Amygdala (tissue), 56 donors: ENCODE measurements at regions not wholly inside any gene's neighbourhood (a gene's known extent, or its start where the extent isn't known, plus 50 kb on each side); places are given as distances from the start of the nearest gene placed in this dataset.

Experiments used
- DNase-seq, 56 donors: peaks; one replicate each; lab custom pipeline; 2025; lab: John Stamatoyannopoulos, UW

DNA sequence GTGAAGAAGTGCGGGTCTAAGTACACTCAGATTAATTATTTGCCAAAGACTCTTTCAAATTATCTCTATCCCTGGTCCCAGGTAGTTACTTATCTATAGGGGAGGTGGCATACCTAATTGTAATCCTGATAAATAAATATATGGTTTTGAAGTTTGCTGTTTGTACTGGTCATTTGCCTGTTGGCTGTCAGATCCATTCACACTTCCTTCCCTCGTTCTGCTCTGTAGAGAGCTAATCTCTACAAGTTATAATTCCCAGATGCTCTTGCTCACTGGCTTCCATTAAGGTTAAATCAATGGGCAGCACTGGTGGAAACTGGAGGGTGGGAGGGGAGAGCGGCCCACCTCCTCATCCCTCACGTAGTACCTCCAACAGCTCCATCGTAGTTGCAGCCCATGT, 447.1 kb downstream of the TXNL1 start:
- no peak for DNase-seq

DNA sequence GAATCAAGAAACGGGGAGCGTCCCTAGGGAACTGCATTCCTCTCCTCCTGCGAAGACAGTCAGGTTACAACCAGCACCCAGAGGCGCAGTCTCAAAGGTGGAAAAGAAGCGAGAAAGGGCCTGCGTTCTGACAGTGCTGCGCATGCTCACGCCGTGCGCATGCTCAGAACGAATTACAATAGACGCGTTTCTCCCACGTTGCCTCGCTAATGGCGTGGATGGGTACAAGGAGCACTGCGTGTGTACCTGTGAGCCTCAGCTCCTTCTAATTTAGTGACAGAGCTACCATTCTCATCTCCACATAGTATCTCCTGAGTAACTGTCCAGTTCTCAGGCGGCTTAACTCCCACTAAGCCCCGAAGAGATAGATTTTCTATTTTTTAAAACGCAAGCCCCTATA, 448.8 kb downstream of the TXNL1 start:
- DNase-seq = no peak

DNA sequence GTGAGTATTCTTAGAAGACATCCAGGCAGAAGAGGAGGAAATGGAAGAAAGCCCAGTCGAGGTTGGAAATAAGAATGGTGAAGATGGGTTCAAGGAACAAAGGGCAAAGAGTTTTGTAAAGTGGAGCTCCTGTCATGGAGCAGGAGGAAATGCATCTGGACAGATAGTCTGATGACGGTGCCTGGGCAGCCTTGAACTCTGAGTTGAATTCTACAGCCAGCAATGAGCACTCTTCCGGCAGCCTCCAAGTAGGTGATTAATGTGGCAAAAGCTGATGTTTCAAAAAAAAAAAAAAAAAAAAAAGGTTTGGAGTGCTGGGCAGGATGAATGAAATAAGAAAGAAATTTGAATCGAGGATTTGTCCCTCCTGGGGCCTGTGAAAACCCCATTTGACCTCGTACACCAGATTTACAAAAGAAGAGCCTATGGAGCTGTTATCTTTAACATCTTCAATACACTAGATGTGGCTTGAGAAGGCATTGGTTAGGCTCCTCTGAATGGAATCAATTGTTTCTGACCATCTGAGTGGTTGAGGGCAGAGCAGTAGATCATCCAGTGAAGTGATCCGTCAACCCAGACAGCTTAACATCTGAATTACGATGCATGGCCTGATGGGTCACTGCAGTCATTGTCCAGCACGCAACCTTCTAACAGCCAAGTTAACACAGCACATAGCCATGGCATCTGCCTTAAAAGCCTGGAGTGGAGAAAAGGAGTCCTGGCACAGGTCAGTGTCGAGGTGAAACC, 449.7 kb downstream of the TXNL1 start:
- no peak for DNase-seq

DNA sequence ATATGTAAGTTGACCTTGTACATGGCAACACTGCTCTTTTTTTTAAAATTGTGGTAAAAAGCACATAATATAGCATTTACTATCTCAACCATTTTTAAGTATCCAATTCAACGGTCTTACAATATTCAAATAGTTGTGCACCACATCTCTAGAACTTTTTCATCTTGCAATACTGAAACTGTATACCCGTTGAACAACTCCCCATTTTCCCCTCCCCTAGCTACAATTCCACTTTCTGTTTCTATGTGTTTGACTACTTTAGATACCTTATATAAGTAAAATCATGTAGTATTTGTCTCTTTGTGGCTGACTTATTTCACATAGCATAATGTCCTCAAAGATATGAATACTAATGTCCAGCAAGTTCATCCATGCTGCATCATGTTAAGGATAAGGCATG, 452.1 kb downstream of the TXNL1 start:
- DNase-seq = no peak

DNA sequence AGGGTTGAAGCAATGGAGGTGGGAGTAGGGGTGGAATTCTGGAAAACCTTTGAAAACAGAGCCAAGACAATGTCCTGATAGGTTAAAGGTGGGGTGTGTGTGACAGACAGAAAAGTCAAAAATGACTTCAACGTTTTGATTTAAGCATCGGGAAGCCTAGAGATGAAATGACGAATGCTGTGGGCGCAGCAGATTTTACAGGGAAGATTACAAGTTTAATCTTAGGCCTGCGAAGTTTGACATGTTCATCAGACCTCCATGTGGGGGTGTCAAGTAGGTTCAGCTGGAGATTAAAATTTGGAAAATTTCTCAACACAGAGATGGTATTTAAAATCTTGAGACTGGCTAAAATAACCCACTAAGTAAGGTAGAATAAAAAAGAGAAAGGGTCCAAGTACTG, 453.3 kb downstream of the TXNL1 start:
- no peak for DNase-seq

DNA sequence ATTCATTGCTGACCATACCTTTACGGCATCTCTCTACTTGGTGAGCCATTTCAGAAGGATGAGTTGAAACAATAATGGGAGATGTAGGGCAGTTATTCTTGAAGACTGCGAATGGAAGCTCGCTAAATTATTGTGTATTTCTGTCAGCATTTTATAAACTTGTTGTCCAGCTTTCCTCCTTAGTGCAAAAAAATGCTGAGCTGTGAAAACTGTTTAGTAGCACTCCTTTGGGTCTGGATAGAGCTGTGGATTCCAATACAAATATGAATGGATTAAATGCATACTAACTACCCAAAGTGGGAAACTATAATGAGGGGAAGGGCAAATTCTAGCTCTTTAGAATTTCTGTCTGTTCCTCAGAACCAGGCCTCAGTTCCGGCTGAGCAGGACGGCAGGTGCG, 461.6 kb downstream of the TXNL1 start:
- DNase-seq = no peak

DNA sequence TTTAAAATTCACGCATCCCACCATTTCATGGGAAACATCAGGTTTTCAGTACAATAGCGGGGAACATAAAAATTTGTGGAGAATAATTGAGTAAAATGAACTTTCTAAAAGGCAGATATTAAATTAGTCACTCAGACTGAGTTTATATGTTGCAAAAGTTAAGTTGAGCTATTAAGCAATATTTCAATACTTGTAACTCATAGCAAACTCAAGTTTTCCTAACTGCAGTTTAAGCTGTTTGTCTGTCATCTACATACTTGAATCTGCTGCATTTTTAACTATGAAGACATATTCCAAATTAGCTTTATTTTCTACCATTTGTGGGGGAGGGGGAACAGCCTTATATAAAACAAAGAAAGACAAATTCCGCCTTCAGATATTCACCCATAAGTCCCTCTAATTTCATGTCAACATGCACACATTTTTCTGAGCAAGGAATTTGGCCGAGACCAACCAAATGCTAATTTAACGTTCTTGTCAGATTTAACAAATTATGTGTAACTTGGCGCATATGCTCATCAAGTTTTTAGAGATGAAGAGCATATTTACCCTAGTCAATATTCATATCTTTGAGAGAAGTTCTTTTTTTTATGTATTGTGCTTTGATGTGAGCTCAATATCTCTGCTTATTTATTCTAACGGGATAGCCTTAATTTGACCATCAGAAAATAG, 462.9 kb downstream of the TXNL1 start:
- DNase-seq = no peak

DNA sequence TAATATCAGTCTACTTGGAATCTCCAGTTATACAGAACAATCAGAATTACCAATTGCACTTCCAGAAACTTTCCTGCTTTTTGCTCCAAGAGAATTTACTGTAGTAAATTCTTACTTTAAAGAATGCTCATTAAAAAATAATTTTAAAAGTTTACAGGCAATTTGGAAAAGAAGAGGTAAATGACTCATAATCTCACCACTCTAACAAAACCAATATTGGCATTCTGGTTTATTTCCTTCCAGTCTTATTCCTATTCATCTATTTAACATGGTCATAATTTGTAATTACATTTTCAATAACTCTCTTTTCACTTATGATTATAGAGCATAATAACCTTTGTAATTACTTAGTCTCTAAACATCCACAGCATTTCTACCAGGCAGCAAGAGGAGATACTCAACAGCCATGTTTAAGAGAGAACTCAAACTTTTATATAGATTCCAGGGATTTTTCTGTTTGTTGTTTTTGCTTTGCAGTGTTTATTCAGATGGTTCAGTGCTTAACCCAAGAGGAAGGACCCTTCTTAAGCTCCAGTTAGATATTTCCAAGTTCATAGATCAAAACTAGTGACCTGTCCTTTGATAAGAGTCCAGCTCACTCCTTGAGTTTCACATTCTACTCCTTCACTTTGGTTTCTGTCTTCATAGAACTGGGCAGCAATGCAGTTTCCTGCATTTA, 464.7 kb downstream of the TXNL1 start:
- no peak for DNase-seq

DNA sequence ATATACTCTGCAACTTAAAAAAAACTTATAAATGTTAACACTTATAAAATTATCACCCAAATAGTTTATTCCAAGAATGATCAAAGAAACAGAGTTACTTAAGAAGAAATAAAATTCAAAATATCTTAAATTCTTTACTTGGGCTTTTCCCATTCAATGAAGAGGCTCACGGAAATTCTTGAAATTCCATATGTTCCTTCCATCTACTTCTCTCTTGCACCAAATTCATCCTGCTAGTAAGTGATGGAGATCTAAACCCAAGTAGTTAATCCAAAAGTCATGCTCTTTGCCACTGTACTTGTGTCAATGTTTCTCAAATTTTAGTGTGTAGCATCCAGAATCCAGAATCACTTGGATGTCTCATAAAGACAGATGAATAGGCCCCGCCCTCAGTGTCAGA, 465.9 kb downstream of the TXNL1 start:
- DNase-seq = no peak

DNA sequence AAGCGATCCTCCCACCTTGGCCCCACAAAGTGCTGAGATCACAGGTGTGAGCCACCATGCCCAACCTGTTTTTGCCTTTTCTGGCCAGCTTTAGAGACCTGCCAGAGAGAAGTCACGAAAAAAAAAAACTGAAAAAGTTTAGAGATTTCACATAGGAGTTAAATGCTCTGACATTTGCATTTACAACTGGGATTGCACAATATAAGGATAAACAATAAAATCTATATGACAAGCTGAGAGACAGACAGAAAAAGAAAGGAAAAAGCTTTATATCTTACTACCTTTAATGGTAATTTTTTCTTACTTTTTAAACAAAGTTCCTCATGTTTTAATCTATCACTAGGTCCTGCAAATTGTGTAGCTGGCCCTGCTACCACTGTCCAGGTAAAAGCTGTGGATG, 466.5 kb downstream of the TXNL1 start:
- DNase-seq = no peak

DNA sequence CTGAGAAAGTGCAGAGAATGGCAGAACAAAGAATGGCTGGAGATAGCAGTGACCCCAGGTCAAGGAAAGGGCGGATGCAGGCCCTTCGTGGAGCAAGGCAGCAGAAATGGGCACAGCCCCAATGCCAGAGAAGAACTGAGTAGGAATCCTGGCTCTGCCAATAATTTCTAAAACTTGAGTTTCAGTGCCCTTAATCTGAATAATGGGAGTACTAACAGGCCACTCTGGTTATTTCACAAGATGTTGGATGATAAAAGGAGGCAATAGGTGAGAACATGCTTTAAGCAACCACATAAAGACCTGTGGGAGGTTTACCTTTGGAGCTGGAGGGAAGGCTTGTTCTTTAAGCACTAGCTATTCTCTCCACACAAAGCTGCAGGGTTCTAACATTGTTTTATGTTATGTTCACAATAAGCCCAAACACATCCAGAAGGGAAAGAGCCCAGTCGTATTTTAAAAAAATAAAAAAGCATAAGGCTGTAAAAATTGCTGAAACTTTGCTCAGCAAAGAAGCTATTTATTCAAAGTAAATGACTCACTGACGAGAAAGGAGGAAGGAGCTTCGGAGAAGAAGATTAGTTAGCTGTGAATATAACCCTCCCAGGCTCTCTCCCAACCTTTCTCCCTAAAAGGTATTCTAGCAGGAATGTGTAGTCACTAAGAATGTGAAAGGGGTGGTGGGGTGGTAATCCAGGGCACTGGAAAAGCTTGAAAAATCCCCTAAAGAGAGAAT, 470.2 kb downstream of the TXNL1 start:
- no peak for DNase-seq

DNA sequence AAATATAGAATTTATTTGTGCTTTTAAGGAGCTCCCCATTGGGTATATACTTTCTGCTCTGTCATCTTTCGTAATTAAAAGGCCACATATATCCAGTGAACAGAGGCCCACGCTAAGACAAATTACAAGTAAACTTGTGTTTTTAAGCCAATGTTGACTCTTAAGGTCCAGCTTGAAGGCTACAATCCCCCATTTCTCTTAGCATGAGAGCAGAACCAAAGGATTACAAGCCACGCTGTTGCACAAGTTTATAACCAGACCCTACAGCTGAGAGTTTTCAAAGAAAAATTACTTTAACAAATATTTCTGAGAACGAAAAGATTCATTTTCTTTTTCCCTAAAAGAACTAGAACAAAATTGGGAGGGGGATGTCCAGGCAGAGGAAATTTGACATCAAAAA, 471.0 kb downstream of the TXNL1 start:
- no peak for DNase-seq

DNA sequence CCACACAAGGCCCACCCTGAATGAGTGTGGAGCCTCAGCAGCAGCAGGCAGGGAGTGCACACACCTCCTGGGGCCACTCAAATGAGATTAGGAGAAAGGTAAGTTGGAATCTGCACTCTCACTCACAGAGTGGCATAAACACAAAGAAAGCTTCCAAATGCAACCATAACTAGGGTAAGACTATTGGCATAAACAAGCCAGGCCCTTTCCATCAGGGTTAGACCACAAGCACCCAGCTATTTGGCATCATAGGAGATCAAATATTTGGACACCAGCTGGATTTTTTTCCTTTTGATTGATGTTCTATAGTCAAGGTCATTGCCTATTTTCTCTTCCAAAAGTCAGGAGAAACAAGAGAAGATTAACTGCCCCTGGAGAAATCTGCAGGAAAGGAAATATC, 471.5 kb downstream of the TXNL1 start:
- no peak for DNase-seq

DNA sequence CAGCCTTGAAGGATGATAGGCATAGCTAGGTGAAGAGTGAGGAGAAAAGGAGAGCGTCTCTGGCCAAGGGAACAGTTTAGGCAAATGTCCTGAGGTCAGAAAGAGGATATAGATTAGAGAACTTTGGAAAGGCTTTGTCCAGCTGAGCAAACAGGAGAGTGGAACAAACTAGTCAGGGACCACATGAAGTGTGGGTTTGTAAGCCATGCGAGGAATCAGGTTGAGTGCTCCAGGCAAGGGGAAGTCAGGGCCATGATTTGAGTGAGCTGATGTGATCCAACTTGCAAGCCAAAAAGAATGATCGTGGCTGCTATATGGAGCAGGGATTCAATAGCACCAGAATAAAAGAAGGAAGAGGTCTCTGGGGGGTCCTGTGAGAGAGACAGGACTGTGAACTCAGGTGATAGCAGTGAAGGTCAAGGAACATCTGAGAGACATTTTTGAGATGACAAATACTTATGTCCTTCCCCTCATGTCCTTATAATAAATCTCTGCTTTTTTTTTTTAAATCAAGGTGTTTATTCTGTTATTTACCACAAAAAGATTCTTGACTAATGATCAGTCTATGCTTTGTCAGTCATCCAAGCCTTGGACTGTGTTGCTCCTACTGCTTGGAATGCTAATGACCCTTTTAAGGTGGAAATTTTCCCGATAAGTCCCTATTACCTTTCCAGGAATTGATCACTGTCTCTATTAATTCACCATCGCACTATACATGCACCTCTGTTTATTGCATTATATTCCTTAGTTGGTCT, 472.6 kb downstream of the TXNL1 start:
- DNase-seq = no peak

DNA sequence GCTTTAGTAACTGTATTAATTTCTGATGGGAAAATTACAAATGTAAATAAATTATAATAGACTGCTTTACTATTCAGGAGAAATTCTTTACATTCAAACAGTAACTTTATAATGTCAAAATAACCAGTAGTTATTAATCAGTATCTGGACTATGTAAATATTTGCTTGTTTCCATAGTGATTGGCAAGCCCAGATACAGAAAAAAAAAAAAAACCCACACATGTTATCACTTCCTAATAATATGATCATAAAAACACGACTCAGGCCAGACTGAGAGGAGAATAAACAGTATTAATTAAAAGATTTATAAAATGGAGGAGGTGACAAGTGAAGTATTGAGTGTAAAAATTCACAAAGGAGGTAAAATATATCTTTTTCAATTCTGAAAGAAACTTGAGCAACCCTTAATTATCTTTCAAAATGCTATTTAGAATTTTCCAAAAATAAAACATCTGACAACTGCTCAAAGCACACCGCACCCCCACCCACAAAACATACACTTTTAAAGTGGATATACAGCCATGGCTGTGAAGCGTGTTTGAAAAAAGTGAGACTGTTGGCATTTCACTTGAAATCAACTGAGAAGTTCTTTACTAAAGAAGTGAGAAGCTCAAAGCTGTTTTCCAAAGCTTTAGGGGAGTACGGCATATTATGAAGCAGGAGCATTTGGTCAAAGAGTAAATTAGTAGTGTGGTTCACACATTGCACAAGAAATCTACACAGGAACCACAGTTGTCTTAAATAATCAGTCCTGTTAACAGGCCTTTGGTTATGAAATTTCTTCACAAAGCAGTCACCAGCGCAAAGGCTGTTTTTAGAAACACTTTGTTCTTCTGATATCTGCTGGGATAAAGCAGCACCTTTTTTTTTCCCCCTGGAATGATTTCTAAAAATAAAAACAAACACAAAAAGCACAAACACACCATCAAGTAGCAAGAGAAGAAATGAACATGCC, 475.8 kb downstream of the TXNL1 start:
- DNase-seq = peak in 4 of 56 donors; percentile 7 to 22 (median 14)

DNA sequence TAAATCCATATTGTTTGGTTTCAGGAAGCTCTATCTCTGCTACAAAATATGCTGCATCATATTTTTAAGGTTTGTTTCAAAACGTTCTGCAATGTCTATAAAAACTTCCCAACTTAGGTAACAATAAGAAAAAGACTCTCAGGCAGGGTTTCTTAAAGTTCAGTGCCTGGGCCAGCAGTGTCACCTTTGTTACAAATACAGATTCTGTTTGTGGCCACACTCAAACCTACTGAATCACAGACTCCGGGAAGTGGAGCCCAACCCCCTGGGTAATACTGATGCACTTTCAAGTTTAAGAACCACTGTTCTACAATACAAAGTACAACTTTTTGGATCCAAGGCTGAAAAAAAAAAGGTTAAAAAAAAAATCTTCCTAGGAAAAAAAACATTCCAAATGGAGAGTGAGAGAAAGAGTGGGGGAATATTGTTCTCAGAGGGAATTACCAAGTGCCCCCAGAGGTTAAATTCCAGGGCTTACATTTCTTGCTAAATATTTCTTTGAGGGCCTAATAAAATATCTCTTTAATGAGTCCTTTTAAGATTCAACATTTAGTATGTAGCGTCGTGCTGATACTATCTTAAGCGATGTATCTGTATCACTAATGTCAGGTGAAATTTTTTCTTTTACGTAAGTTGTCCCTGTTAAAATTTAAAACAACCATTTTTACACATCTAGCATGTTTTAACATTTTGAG, 476.7 kb downstream of the TXNL1 start:
- DNase-seq = no peak

DNA sequence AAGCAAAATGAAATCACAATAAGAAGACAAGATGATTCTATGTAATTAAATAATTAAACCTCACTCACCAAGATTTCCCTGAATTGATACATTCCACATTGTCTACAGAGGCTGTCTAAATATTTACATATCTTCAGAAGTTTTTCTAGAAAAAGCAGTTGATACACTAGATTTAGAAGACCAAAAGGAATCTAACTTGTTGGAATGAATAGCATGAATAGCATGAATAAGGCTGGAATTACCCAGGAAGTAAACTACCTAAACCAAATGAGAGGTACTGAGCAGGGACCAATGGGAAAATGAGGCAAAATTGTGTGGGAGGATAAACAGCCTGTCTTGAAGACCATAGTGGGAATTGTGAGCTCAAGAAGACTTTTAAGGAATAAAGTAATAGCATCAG, 479.7 kb downstream of the TXNL1 start:
- no peak for DNase-seq

DNA sequence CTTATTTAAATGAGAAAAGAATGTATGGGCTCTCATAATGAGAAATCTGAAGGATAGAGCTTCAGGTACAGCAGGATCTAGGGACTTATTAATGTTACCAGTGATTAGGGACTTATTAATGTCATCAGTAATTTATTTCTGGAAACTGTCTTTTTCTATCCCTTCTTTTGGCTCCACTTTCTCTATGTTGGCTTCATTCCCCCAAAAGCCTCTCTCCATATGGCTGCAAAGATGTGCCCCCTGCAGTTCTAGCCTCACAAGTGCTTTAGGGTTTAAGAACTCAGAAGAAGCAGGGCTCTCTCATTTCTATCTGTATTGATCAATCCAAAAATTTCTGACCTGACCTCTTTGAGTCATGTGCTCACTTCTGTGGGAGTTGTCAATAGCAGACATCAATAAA, 480.9 kb downstream of the TXNL1 start:
- DNase-seq = no peak
